Neural progenitor cell (in vitro differentiated cells): ENCODE measurements at regions not wholly inside any gene's neighbourhood (a gene's known extent, or its start where the extent isn't known, plus 50 kb on each side); places are given as distances from the start of the nearest gene placed in this dataset.

Source experiments
- EZH2 ChIP-seq: fragments of 200-600 bp; sonication (generic); IDR thresholded peaks from 2 replicates; pipeline ENCODE4 v1.6.1; 2017; ENCODE audit warnings: antibody characterized with exemption, mild to moderate bottlenecking, moderate library complexity
- TF ChIP-seq, protein P1 (sequence below): fragments of 200-600 bp; sonication (generic); IDR thresholded peaks from 2 replicates; pipeline ENCODE4 v1.5.1; 2017; ENCODE audit warnings: antibody characterized with exemption, mild to moderate bottlenecking

DNA sequence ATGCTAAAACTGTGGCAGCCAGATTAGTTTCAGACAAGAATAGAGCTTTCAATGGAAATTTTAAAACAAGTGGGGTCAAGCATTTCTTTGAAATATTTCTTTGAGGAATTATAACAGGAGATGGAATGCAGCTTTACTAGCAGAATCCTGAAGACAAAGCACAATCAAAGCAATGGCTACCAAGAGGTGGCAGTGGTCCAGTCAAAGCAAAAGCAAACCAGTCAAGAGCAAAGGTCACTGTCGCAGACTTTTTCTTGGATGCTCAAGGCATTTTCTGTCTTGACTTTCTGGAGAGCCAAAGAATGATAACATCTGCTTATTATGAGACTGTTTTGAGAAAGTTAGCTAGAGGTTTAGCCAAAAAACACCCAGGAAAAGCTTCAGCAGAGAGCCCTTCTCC, 351.2 kb upstream of the DLGAP1 start:
- TF ChIP-seq, protein P1, sequence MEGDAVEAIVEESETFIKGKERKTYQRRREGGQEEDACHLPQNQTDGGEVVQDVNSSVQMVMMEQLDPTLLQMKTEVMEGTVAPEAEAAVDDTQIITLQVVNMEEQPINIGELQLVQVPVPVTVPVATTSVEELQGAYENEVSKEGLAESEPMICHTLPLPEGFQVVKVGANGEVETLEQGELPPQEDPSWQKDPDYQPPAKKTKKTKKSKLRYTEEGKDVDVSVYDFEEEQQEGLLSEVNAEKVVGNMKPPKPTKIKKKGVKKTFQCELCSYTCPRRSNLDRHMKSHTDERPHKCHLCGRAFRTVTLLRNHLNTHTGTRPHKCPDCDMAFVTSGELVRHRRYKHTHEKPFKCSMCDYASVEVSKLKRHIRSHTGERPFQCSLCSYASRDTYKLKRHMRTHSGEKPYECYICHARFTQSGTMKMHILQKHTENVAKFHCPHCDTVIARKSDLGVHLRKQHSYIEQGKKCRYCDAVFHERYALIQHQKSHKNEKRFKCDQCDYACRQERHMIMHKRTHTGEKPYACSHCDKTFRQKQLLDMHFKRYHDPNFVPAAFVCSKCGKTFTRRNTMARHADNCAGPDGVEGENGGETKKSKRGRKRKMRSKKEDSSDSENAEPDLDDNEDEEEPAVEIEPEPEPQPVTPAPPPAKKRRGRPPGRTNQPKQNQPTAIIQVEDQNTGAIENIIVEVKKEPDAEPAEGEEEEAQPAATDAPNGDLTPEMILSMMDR: no peak
- TF ChIP-seq EZH2: no peak
